Midbrain (tissue), 1 donor: ENCODE measurements at regions not wholly inside any gene's neighbourhood (a gene's known extent, or its start where the extent isn't known, plus 50 kb on each side); places are given as distances from the start of the nearest gene placed in this dataset.
A peak's percentile ranks its signal among the peaks of the same experiment; 100 is the strongest.
"Not testable (repeated sequence)": the region's sequence is repeated elsewhere in the genome, so short reads cannot be mapped to it uniquely, and the experiment has no call there.

Source experiments
- DNase-seq: peaks from one replicate; lab custom pipeline; 2025; lab: John Stamatoyannopoulos, UW

GRCh38 chr5:156053056-156053455 lies 273.9 kb upstream of the SGCD start:
- no peak for DNase-seq

- no peak for DNase-seq
These were observed 250.1 kb upstream of the SGCD start for GRCh38 chr5:156076912-156077311.

GRCh38 chr5:156087577-156088110 lies 239.3 kb upstream of the SGCD start:
- DNase-seq = no peak

- DNase-seq = not testable (repeated sequence)
These were observed 236.7 kb upstream of the SGCD start for GRCh38 chr5:156089955-156090940.

- DNase-seq = peak; percentile 11
These were observed 233.9 kb upstream of the SGCD start for GRCh38 chr5:156093024-156093423.

GRCh38 chr5:156094001-156094400 lies 233.0 kb upstream of the SGCD start:
- DNase-seq = peak; percentile 51

- DNase-seq = no peak
These were observed 231.2 kb upstream of the SGCD start for GRCh38 chr5:156095709-156096241.

- no peak for DNase-seq
These were observed 230.7 kb upstream of the SGCD start for GRCh38 chr5:156096259-156096658.

- DNase-seq = no peak
These were observed 223.6 kb upstream of the SGCD start for GRCh38 chr5:156103155-156103885.

GRCh38 chr5:156109317-156110023 lies 217.5 kb upstream of the SGCD start:
- no peak for DNase-seq

- DNase-seq = no peak
These were observed 207.3 kb upstream of the SGCD start for GRCh38 chr5:156119692-156120091.

- DNase-seq = no peak
These were observed 206.2 kb upstream of the SGCD start for GRCh38 chr5:156120777-156121176.

GRCh38 chr5:156121234-156121633 lies 205.7 kb upstream of the SGCD start:
- DNase-seq = no peak

- DNase-seq = no peak
These were observed 205.1 kb upstream of the SGCD start for GRCh38 chr5:156121882-156122281.

GRCh38 chr5:156124708-156125107 lies 202.3 kb upstream of the SGCD start:
- DNase-seq = no peak

GRCh38 chr5:156125118-156125517 lies 201.8 kb upstream of the SGCD start:
- DNase-seq = no peak

GRCh38 chr5:156126716-156127115 lies 200.2 kb upstream of the SGCD start:
- no peak for DNase-seq

- no peak for DNase-seq
These were observed 198.9 kb upstream of the SGCD start for GRCh38 chr5:156128026-156128425.

- no peak for DNase-seq
These were observed 192.7 kb upstream of the SGCD start for GRCh38 chr5:156134216-156134615.

- DNase-seq = no peak
These were observed 191.4 kb upstream of the SGCD start for GRCh38 chr5:156135531-156135930.

GRCh38 chr5:156137071-156137869 lies 189.7 kb upstream of the SGCD start:
- DNase-seq = no peak
